Smooth muscle cell (in vitro differentiated cells): ENCODE measurements at regions not wholly inside any gene's neighbourhood (a gene's known extent, or its start where the extent isn't known, plus 50 kb on each side); places are given as distances from the start of the nearest gene placed in this dataset.

Experiments
- DNase-seq: peaks from one replicate; lab custom pipeline; 2025; ENCODE audit not compliant: unreplicated experiment; lab: John Stamatoyannopoulos, UW
- H2AFZ ChIP-seq: fragments of 200-600 bp; sonication (generic); 2 replicates; pipeline ENCODE4 v1.6.0; 2016; ENCODE audit warnings: antibody characterized with exemption, low read depth, mild to moderate bottlenecking
- H3F3A ChIP-seq: fragments of 200-600 bp; sonication (generic); 2 replicates; pipeline ENCODE4 v1.6.0; 2017; ENCODE audit warnings: antibody characterized with exemption, low read depth
- H3K27ac ChIP-seq: fragments of 200-600 bp; sonication (generic); 2 replicates; pipeline ENCODE4 v1.5.1; 2016; ENCODE audit warnings: low read depth, mild to moderate bottlenecking
- H3K27me3 ChIP-seq: fragments of 200-600 bp; sonication (generic); 2 replicates; pipeline ENCODE4 v1.6.1; 2016; ENCODE audit warnings: low read depth, mild to moderate bottlenecking
- H3K36me3 ChIP-seq: fragments of 200-600 bp; sonication (generic); 2 replicates; pipeline ENCODE4 v1.5.1; 2016; ENCODE audit warnings: low read depth
- H3K4me1 ChIP-seq: fragments of 200-600 bp; sonication (generic); 2 replicates; pipeline ENCODE4 v1.5.1; 2016; ENCODE audit warnings: low read depth
- H3K4me2 ChIP-seq: fragments of 200-600 bp; sonication (generic); 2 replicates; pipeline ENCODE4 v1.6.0; 2016; ENCODE audit warnings: mild to moderate bottlenecking
- H3K4me3 ChIP-seq: fragments of 200-600 bp; sonication (generic); 2 replicates; pipeline ENCODE4 v1.5.1; 2016; ENCODE audit warnings: mild to moderate bottlenecking
- H3K79me2 ChIP-seq: fragments of 200-600 bp; sonication (generic); 2 replicates; pipeline ENCODE4 v1.6.0; 2016; ENCODE audit warnings: low read depth, mild to moderate bottlenecking
- H3K9ac ChIP-seq: fragments of 200-600 bp; sonication (generic); 2 replicates; pipeline ENCODE4 v1.6.0; 2016; ENCODE audit warnings: low read depth
- H3K9me3 ChIP-seq: fragments of 200-600 bp; sonication (generic); replicated peaks from 2 replicates; pipeline ENCODE4 v1.5.1; 2016; ENCODE audit warnings: low read depth
- H4K20me1 ChIP-seq: fragments of 200-600 bp; sonication (generic); 2 replicates; pipeline ENCODE4 v1.6.0; 2016; ENCODE audit warnings: low read depth
- CTCF ChIP-seq: fragments of 200-600 bp; sonication (generic); IDR thresholded peaks from 2 replicates; pipeline ENCODE4 v1.5.1; 2017; ENCODE audit warnings: borderline replicate concordance, mild to moderate bottlenecking, antibody characterized with exemption; ENCODE audit not compliant: insufficient read depth, poor library complexity, severe bottlenecking
- WGBS: methylation state at CpG from one replicate; pipeline ENCODE4 v1.1.7; 2016; ENCODE audit warnings: low lambda C conversion rate; 5-methylcytosine and 5-hydroxymethylcytosine counted together

- no peak overlapping the region for H3K4me3 ChIP-seq
- H3F3A ChIP-seq, result no peaks in the 10 kb centered on the region
- no peaks in the 10 kb centered on the region for H4K20me1 ChIP-seq
- no peaks in the 10 kb centered on the region for H3K79me2 ChIP-seq
- no peaks in the 10 kb centered on the region for H3K9me3 ChIP-seq
- TF ChIP-seq CTCF, result no peak
- peak overlapping the region; percentile 61 for H3K9ac ChIP-seq
- peak overlapping the region; percentile 88 for H3K27ac ChIP-seq
- no peak for DNase-seq
- H3K4me1 ChIP-seq, result peaks cover 3% of the 10 kb centered on the region
- WGBS, result 89% methylated on average over 2 of the region's 2 CpGs
- H3K36me3 ChIP-seq, result no peaks in the 10 kb centered on the region
- H3K27me3 ChIP-seq, result no peaks in the 10 kb centered on the region
- no peak overlapping the region for H2AFZ ChIP-seq
- H3K4me2 ChIP-seq, result peak overlapping the region; percentile 64
These were observed 340.6 kb downstream of the DYSF start for GRCh38 chr2:71793926-71794325.

- Histone ChIP-seq H3K36me3 (no peaks in the 10 kb centered on the region), H2AFZ (no peak overlapping the region), H3K4me2 (peak overlapping the region; percentile 64), H3K79me2 (no peaks in the 10 kb centered on the region), H3K9ac (peak overlapping the region; percentile 61), H3K4me1 (peaks cover 3% of the 10 kb centered on the region), H3K9me3 (no peaks in the 10 kb centered on the region), H4K20me1 (no peaks in the 10 kb centered on the region), H3K4me3 (no peak overlapping the region), H3K27ac (peak overlapping the region; percentile 88), H3F3A (no peaks in the 10 kb centered on the region), H3K27me3 (no peaks in the 10 kb centered on the region)
- 49% methylated on average over 10 of the region's 10 CpGs for WGBS
- TF ChIP-seq CTCF, result no peak
- no peak for DNase-seq
These were observed 339.8 kb downstream of the DYSF start for GRCh38 chr2:71792926-71793761.

GRCh38 chr2:71791501-71792135 is 338.3 kb downstream of the DYSF start:
- Histone ChIP-seq H2AFZ (no peak overlapping the region), H3K4me2 (no peak overlapping the region), H3K27me3 (no peaks in the 10 kb centered on the region), H3K9me3 (no peaks in the 10 kb centered on the region), H3K36me3 (no peaks in the 10 kb centered on the region), H3K9ac (no peak overlapping the region), H3K4me3 (no peak overlapping the region), H3K4me1 (peaks cover 3% of the 10 kb centered on the region), H4K20me1 (no peaks in the 10 kb centered on the region), H3K27ac (no peak overlapping the region), H3F3A (no peaks in the 10 kb centered on the region), H3K79me2 (no peaks in the 10 kb centered on the region)
- no peak for TF ChIP-seq CTCF
- DNase-seq, result no peak
- WGBS, result 96% methylated on average over 14 of the region's 14 CpGs
